ENCODE measurements at regions not wholly inside any gene's neighbourhood (a gene's known extent, or its start where the extent isn't known, plus 50 kb on each side); places are given as distances from the start of the nearest gene placed in this dataset.

- no peak overlapping the region for H3K4me3 ChIP-seq
- no peaks in the 10 kb centered on the region for H3K36me3 ChIP-seq
- intact Hi-C loops (cut with DNase I; ENCODE audit: low total_unique reads) = no loop called here
- DNase-seq (no peak), ATAC-seq (no peak)
- H3K27me3 ChIP-seq = no peaks in the 10 kb centered on the region
- H3K9me3 ChIP-seq = no peaks in the 10 kb centered on the region
- TF ChIP-seq CTCF (IDR thresholded peaks at IDR 0.05 in 4 of 5, conservative IDR thresholded peaks at IDR 0.05 in 1 of 5) = no peak
- no peak for TF ChIP-seq POLR2A (IDR thresholded peaks at IDR 0.05)
- in situ Hi-C loops (cut with MboI; ENCODE audit: low sequenced_read_pairs in 4 of 4) = no loop called here
- no peak overlapping the region for H3K27ac ChIP-seq
- H3K4me1 ChIP-seq = no peaks in the 10 kb centered on the region
Measured at GRCh38 chr5:165149431-165149830, 1644.0 kb downstream of the MAT2B start.

GRCh38 chr5:165152058-165152457 lies 1646.6 kb downstream of the MAT2B start:
- in situ Hi-C loops (cut with MboI; ENCODE audit: low sequenced_read_pairs in 4 of 4) = no loop called here
- no peak for DNase-seq
- H3K4me3 ChIP-seq = no peak overlapping the region
- ATAC-seq = no peak
- TF ChIP-seq POLR2A (IDR thresholded peaks at IDR 0.05) = no peak
- no peak for TF ChIP-seq CTCF (IDR thresholded peaks at IDR 0.05 in 4 of 5, conservative IDR thresholded peaks at IDR 0.05 in 1 of 5)
- H3K27me3 ChIP-seq = no peaks in the 10 kb centered on the region
- intact Hi-C loops (cut with DNase I; ENCODE audit: low total_unique reads) = no loop called here
- no peaks in the 10 kb centered on the region for H3K4me1 ChIP-seq
- H3K9me3 ChIP-seq = no peaks in the 10 kb centered on the region
- H3K36me3 ChIP-seq = no peaks in the 10 kb centered on the region
- no peak overlapping the region for H3K27ac ChIP-seq

- DNase-seq = no peak
- H3K36me3 ChIP-seq = no peaks in the 10 kb centered on the region
- H3K27ac ChIP-seq = no peak overlapping the region
- intact Hi-C loops (cut with DNase I; ENCODE audit: low total_unique reads) (no loop called here), in situ Hi-C loops (cut with MboI; ENCODE audit: low sequenced_read_pairs in 4 of 4) (no loop called here)
- H3K4me3 ChIP-seq = no peak overlapping the region
- no peak for ATAC-seq
- H3K9me3 ChIP-seq = no peaks in the 10 kb centered on the region
- no peaks in the 10 kb centered on the region for H3K4me1 ChIP-seq
- TF ChIP-seq CTCF (IDR thresholded peaks at IDR 0.05 in 4 of 5, conservative IDR thresholded peaks at IDR 0.05 in 1 of 5) = no peak
- no peaks in the 10 kb centered on the region for H3K27me3 ChIP-seq
Measured at GRCh38 chr5:165157219-165157618, 1651.8 kb downstream of the MAT2B start.

- intact Hi-C loops (cut with DNase I; ENCODE audit: low total_unique reads) (no loop called here), in situ Hi-C loops (cut with MboI; ENCODE audit: low sequenced_read_pairs in 4 of 4) (no loop called here)
- no peak overlapping the region for H3K4me3 ChIP-seq
- DNase-seq (no peak), ATAC-seq (no peak)
- H3K9me3 ChIP-seq = no peaks in the 10 kb centered on the region
- no peak overlapping the region for H3K27ac ChIP-seq
- H3K36me3 ChIP-seq = no peaks in the 10 kb centered on the region
- H3K27me3 ChIP-seq = no peaks in the 10 kb centered on the region
- TF ChIP-seq CTCF (IDR thresholded peaks at IDR 0.05 in 4 of 5, conservative IDR thresholded peaks at IDR 0.05 in 1 of 5) = no peak
- no peak for TF ChIP-seq POLR2A (IDR thresholded peaks at IDR 0.05)
- H3K4me1 ChIP-seq = no peaks in the 10 kb centered on the region
Measured at GRCh38 chr5:165161204-165161603, 1655.8 kb downstream of the MAT2B start.

- in situ Hi-C loops (cut with MboI; ENCODE audit: low sequenced_read_pairs in 4 of 4) = no loop called here
- DNase-seq (no peak), ATAC-seq (no peak)
- TF ChIP-seq CTCF (IDR thresholded peaks at IDR 0.05 in 4 of 5, conservative IDR thresholded peaks at IDR 0.05 in 1 of 5) = no peak
- TF ChIP-seq POLR2A (IDR thresholded peaks at IDR 0.05) = no peak
- H3K9me3 ChIP-seq = no peaks in the 10 kb centered on the region
- no peak overlapping the region for H3K27ac ChIP-seq
- H3K36me3 ChIP-seq = no peaks in the 10 kb centered on the region
- intact Hi-C loops (cut with DNase I; ENCODE audit: low total_unique reads) = no loop called here
- no peaks in the 10 kb centered on the region for H3K4me1 ChIP-seq
- H3K4me3 ChIP-seq = no peak overlapping the region
- H3K27me3 ChIP-seq = no peaks in the 10 kb centered on the region
Measured at GRCh38 chr5:165163861-165164260, 1658.4 kb downstream of the MAT2B start.

Measured in gastrocnemius medialis (tissue), 4 donors.